ENCODE measurements at regions not wholly inside any gene's neighbourhood (a gene's known extent, or its start where the extent isn't known, plus 50 kb on each side); places are given as distances from the start of the nearest gene placed in this dataset.

DNA sequence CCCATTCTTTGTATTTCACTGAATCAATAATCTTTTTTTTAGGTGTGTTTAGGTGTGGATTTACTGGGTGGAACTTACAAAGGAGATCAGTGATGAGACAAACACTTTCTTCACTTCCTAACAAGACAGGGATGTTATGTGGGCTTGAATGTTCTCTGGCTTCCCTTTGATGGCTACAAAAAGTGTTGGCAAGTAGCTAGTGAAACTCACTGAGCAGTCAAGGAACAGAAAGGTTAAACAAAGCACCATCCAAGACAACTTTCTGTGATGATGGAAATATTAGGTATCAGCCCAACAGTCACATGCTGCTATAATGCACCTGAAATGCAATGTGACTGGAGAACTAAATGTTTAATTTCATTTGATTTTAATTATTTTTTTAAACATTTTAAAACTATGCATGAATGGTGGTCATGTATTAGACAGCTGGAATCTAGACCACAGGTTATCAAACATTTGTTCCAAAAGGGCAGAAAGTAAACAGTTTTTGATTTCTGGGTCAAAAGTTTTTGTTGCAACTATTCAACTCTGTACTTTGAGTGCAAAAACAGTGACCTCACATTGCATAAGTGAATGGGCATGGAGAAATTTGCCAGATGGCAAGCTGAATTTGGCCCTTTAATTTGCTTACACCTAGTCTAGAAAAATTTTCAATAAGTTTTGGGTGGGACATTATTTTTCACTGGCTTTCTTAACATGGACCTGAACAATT is 1272.7 kb upstream of the TMEFF2 start:
- TF ChIP-seq, protein P1, sequence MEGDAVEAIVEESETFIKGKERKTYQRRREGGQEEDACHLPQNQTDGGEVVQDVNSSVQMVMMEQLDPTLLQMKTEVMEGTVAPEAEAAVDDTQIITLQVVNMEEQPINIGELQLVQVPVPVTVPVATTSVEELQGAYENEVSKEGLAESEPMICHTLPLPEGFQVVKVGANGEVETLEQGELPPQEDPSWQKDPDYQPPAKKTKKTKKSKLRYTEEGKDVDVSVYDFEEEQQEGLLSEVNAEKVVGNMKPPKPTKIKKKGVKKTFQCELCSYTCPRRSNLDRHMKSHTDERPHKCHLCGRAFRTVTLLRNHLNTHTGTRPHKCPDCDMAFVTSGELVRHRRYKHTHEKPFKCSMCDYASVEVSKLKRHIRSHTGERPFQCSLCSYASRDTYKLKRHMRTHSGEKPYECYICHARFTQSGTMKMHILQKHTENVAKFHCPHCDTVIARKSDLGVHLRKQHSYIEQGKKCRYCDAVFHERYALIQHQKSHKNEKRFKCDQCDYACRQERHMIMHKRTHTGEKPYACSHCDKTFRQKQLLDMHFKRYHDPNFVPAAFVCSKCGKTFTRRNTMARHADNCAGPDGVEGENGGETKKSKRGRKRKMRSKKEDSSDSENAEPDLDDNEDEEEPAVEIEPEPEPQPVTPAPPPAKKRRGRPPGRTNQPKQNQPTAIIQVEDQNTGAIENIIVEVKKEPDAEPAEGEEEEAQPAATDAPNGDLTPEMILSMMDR (IDR thresholded peaks at IDR 0.05; ENCODE audit: low read depth, low read length) = no peak
- TF ChIP-seq EZH2phosphoT487 (IDR thresholded peaks at IDR 0.05; ENCODE audit: low read depth) = no peak
